GM18519 (cell line): ENCODE measurements at regions not wholly inside any gene's neighbourhood (a gene's known extent, or its start where the extent isn't known, plus 50 kb on each side); places are given as distances from the start of the nearest gene placed in this dataset.

Source experiments
- ATAC-seq: cut with Tn5 transposase; IDR thresholded peaks from one replicate; pipeline ENCODE4 v1.9.1; 2021; ENCODE audit warnings: mild to moderate bottlenecking, moderate library complexity; ENCODE audit not compliant: unreplicated experiment, low FRiP score

GRCh38 chr3:124584552-124585391 lies 145.5 kb upstream of the UMPS start:
- ATAC-seq, result no peak

- ATAC-seq, result no peak
Measured at GRCh38 chr3:124586126-124587052, 143.9 kb upstream of the UMPS start.

GRCh38 chr3:124587053-124587408 lies 143.2 kb upstream of the UMPS start:
- ATAC-seq, result no peak

- no peak for ATAC-seq
Measured at GRCh38 chr3:124588036-124588435, 142.2 kb upstream of the UMPS start.

- ATAC-seq, result no peak
Measured at GRCh38 chr3:124588794-124589193, 141.5 kb upstream of the UMPS start.

GRCh38 chr3:124591699-124592098 lies 138.6 kb upstream of the UMPS start:
- ATAC-seq, result no peak

GRCh38 chr3:124592658-124593441 lies 137.4 kb upstream of the UMPS start:
- no peak for ATAC-seq

- ATAC-seq, result no peak
Measured at GRCh38 chr3:124593442-124593829, 136.8 kb upstream of the UMPS start.

GRCh38 chr3:124594581-124594980 lies 135.7 kb upstream of the UMPS start:
- no peak for ATAC-seq

GRCh38 chr3:124597273-124597672 lies 133.0 kb upstream of the UMPS start:
- ATAC-seq, result no peak

- ATAC-seq, result no peak
Measured at GRCh38 chr3:124597979-124598378, 132.3 kb upstream of the UMPS start.

GRCh38 chr3:124599147-124599765 lies 131.0 kb upstream of the UMPS start:
- no peak for ATAC-seq

GRCh38 chr3:124599779-124600693 lies 130.2 kb upstream of the UMPS start:
- no peak for ATAC-seq

- no peak for ATAC-seq
Measured at GRCh38 chr3:124600765-124601164, 129.5 kb upstream of the UMPS start.

- no peak for ATAC-seq
Measured at GRCh38 chr3:124601190-124601589, 129.1 kb upstream of the UMPS start.

GRCh38 chr3:124602980-124603627 lies 127.1 kb upstream of the UMPS start:
- ATAC-seq, result no peak

- no peak for ATAC-seq
Measured at GRCh38 chr3:124605781-124606579, 124.3 kb upstream of the UMPS start.

- no peak for ATAC-seq
Measured at GRCh38 chr3:124607163-124607562, 123.1 kb upstream of the UMPS start.
